Left lung (tissue), 4 donors: ENCODE measurements at regions not wholly inside any gene's neighbourhood (a gene's known extent, or its start where the extent isn't known, plus 50 kb on each side); places are given as distances from the start of the nearest gene placed in this dataset.
"Not testable (repeated sequence)": the region's sequence is repeated elsewhere in the genome, so short reads cannot be mapped to it uniquely, and the experiment has no call there.

Experiments used
- ATAC-seq: fragments of 200-7000 bp; cut with Tn5 transposase; one replicate; pipeline ENCODE4 v1.9.1; 2020; ENCODE audit warnings: moderate library complexity
- DNase-seq, 4 donors: peaks; one replicate each; pipeline ENCODE4 v3.0.0-alpha.2; 2013 to 2020
- H3K27ac ChIP-seq, 2 donors: fragments of 200-600 bp; sonication (generic) in 1 of 2; one replicate each; pipeline versions ENCODE4 v1.5.0 to v1.8.0; 2020 to 2021
- H3K27me3 ChIP-seq, 2 donors: fragments of 200-600 bp; sonication (generic) in 1 of 2; one replicate each; pipeline versions ENCODE4 v1.5.0 to v1.8.0; 2020 to 2021
- H3K36me3 ChIP-seq, 2 donors: fragments of 200-600 bp; sonication (generic) in 1 of 2; one replicate each; pipeline versions ENCODE4 v1.5.0 to v1.8.0; 2020 to 2021
- H3K4me1 ChIP-seq, 2 donors: fragments of 200-600 bp; one replicate each; pipeline ENCODE4 v1.8.0; 2021
- H3K4me3 ChIP-seq, 2 donors: fragments of 200-600 bp; sonication (generic) in 1 of 2; one replicate each; pipeline versions ENCODE4 v1.5.0 to v1.8.0; 2020 to 2021; ENCODE audit warnings: mild to moderate bottlenecking in 1 of 2
- H3K9me3 ChIP-seq, 2 donors: fragments of 200-600 bp; sonication (generic) in 1 of 2; one replicate each; pipeline versions ENCODE4 v1.5.0 to v1.8.0; 2020 to 2021
- intact Hi-C, 2 donors: fragments of 100-400 bp; cut with DNase I; formaldehyde crosslinking; loops; one replicate each; pipeline versions ENCODE4 v1.11.2 to v1.14.2; 2022
- TF ChIP-seq, protein P1 (sequence below), 2 donors: fragments of 200-600 bp; sonication (generic) in 1 of 2; IDR thresholded peaks; one replicate each; pipeline versions ENCODE4 v1.5.0 to v1.8.0; 2021; ENCODE audit warnings: antibody characterized with exemption in 2 of 2
- donor health status: DM: no; HTN: yes; CAD: no.
- donor health status: DM: no; HTN: no; CAD: no.

DNA sequence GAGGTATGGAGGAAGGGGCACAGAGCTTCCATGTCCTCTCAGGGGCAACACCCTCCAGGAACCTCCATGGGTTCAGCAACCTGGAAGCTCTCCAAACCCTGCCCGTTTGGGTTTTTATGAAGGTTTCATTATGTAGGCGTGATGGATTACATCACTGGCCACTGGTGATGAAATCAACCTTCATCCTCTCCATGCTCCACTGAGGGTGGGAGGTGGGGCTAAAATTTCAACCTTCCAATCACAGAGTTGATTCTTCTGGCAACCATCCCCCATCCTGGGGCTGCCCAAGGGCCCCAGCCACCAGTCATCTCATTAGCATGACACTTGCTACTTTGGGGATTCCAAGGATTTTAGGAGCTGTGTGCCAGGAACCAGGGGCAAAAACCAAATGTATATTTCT lies 90.1 kb downstream of the TEX36 start:
- DNase-seq (no peak), ATAC-seq (no peak)
- TF ChIP-seq, protein P1, sequence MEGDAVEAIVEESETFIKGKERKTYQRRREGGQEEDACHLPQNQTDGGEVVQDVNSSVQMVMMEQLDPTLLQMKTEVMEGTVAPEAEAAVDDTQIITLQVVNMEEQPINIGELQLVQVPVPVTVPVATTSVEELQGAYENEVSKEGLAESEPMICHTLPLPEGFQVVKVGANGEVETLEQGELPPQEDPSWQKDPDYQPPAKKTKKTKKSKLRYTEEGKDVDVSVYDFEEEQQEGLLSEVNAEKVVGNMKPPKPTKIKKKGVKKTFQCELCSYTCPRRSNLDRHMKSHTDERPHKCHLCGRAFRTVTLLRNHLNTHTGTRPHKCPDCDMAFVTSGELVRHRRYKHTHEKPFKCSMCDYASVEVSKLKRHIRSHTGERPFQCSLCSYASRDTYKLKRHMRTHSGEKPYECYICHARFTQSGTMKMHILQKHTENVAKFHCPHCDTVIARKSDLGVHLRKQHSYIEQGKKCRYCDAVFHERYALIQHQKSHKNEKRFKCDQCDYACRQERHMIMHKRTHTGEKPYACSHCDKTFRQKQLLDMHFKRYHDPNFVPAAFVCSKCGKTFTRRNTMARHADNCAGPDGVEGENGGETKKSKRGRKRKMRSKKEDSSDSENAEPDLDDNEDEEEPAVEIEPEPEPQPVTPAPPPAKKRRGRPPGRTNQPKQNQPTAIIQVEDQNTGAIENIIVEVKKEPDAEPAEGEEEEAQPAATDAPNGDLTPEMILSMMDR (IDR thresholded peaks at IDR 0.05) = no peak
- H3K4me1 ChIP-seq = no peaks in the 10 kb centered on the region
- peaks cover 0 to 20% of the 10 kb centered on the region in 2 donors for H3K9me3 ChIP-seq
- no peak overlapping the region for H3K27ac ChIP-seq
- no peak overlapping the region for H3K4me3 ChIP-seq
- H3K36me3 ChIP-seq = no peaks in the 10 kb centered on the region
- H3K27me3 ChIP-seq = no peaks in the 10 kb centered on the region
- intact Hi-C loops = no loop called here

DNA sequence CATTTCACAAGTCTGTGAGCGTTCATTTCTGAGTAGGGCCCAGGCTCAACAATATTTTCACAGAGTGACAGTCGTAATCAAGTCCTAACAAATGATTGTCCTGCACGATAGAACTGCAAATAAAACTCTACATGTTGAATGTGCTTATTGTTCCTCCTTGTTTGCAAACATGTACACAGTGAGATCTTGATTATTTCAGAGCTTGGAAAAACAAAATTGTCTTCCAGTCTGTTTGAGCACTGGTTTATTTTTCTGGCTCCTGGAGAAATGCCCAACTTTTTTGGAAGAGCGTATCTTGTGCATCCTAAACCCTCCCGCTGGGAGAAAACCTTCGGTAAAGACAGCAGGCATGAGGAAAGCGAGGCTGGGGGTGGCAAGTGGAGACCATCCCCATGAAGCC lies 91.1 kb downstream of the TEX36 start:
- H3K4me1 ChIP-seq = no peaks in the 10 kb centered on the region
- TF ChIP-seq, protein P1 (IDR thresholded peaks at IDR 0.05) = no peak
- no peak for ATAC-seq
- H3K27me3 ChIP-seq = no peaks in the 10 kb centered on the region
- no peak for DNase-seq
- H3K36me3 ChIP-seq = no peaks in the 10 kb centered on the region
- intact Hi-C loops = no loop called here
- H3K9me3 ChIP-seq = peaks cover 0 to 15% of the 10 kb centered on the region in 2 donors
- no peak overlapping the region for H3K27ac ChIP-seq
- no peak overlapping the region for H3K4me3 ChIP-seq

DNA sequence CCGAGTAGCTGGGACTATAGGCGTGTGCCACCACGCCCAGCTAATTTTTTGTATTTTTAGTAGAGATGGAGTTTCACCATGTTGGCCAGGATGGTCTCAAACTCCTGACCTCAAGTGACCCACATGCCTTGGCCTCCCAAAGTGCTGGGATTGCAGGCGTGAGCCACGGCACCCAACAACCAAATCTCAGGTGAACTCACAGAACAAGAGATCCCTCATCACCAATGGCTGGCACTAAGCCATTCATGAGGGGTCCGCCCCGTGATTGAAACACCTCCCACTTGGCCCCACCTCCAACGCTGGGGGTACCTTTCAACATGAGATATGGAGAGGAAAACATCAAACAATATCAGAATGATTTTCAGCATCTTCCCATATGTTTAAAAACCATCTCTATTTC lies 94.2 kb downstream of the TEX36 start:
- DNase-seq, H3K27ac ChIP-seq, ATAC-seq, H3K36me3 ChIP-seq, intact Hi-C loops, H3K4me3 ChIP-seq, H3K27me3 ChIP-seq, H3K4me1 ChIP-seq, H3K9me3 ChIP-seq: not testable (repeated sequence)

DNA sequence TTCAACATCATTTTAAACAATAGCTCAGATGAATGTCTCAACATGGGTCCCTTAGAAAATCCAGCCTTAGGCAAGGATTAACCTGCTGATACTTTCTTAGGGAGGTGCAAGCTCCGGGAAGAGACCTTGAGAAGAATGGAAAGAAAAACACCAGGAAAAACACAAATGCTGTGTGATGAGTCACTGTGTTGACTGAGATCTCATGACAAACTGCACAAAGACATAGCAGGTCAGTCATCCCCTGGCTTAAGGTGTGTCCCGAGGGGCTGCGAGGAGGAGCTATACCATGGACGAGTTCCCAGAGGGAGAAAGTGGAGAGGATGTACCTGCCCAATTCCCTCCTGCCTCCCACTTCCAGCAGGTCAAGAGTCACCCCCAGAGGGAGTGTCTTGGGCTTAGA lies 98.0 kb downstream of the TEX36 start:
- H3K4me1 ChIP-seq = no peaks in the 10 kb centered on the region
- ATAC-seq (no peak), DNase-seq (no peak)
- no peaks in the 10 kb centered on the region for H3K36me3 ChIP-seq
- no peak overlapping the region for H3K4me3 ChIP-seq
- no peaks in the 10 kb centered on the region for H3K27me3 ChIP-seq
- H3K27ac ChIP-seq = no peak overlapping the region
- H3K9me3 ChIP-seq = no peaks in the 10 kb centered on the region
- intact Hi-C loops = no loop called here
- TF ChIP-seq, protein P1 (IDR thresholded peaks at IDR 0.05) = no peak

DNA sequence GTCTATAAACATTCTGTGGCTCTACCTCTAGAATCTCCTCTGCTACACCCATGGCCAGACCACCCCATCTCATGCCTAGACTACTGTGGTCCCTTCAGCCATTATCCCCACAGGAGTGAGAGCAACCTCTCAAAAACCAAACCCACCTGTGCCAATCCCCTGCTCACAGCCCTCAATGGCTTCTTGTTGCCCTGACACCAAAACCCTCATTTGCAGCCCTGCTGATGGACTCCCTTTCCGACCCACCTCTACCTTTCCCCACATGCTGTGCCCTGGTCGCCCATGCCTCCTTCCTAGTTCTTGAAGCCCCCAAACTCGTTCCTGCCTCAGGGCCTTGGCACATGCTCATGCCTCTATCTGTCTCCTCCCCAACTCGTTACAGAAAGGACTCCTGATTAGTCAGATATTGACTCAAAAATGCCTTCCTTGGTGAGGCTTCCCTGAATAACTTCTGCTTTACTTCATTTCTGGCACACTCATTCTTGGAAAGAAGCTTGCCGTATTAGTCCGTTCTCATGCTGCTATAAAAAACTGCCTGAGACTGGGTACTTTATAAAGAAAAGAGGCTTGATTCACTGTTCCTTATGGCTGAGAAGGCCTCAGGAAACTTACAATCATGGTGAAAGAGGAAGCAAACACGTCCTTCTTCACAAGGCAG lies 104.2 kb downstream of the TEX36 start:
- ATAC-seq = no peak
- intact Hi-C loops = no loop called here
- no peaks in the 10 kb centered on the region for H3K27me3 ChIP-seq
- H3K4me3 ChIP-seq = no peak overlapping the region
- no peaks in the 10 kb centered on the region for H3K36me3 ChIP-seq
- no peak for DNase-seq
- H3K9me3 ChIP-seq = peaks cover 0 to 7% of the 10 kb centered on the region in 2 donors
- no peaks in the 10 kb centered on the region for H3K4me1 ChIP-seq
- TF ChIP-seq, protein P1 (IDR thresholded peaks at IDR 0.05) = no peak
- no peak overlapping the region for H3K27ac ChIP-seq

DNA sequence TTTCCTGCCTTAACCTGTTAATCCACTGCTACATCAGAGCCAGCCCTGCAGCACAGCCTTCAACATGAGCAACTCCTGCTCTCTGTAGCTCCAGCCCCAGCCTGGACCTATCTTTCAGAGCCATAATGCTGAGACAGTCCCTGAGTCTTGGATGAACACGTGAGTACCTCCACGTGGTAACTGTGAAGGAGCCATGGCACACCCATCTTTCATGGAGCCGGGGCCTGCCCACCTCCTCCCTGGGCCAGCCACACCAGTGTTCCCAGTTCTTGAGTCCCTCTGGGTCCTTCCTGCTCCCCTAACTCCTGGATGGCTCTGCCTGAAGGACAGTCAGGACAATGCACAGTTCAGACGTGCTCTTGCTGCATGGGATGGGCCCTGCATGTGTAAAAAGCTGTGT lies 107.1 kb downstream of the TEX36 start:
- ATAC-seq = no peak
- no peaks in the 10 kb centered on the region for H3K4me1 ChIP-seq

More for the DNA sequence above, 107.1 kb downstream of the TEX36 start:
- no peak for DNase-seq
- H3K36me3 ChIP-seq = no peaks in the 10 kb centered on the region
- peaks cover 0 to 7% of the 10 kb centered on the region in 2 donors for H3K9me3 ChIP-seq
- H3K4me3 ChIP-seq = no peak overlapping the region
- no peaks in the 10 kb centered on the region for H3K27me3 ChIP-seq
- TF ChIP-seq, protein P1 (IDR thresholded peaks at IDR 0.05) = no peak
- intact Hi-C loops = no loop called here
- no peak overlapping the region for H3K27ac ChIP-seq
